ENCODE measurements at regions not wholly inside any gene's neighbourhood (a gene's known extent, or its start where the extent isn't known, plus 50 kb on each side); places are given as distances from the start of the nearest gene placed in this dataset.

GRCh38 chr4:163764569-163764968, 270.1 kb downstream of the TMA16 start:
- no peak for DNase-seq (ENCODE audit: low spot score)

- no peak for DNase-seq (ENCODE audit: low spot score)
Observed at GRCh38 chr4:163768014-163768413, 273.5 kb downstream of the TMA16 start.

- DNase-seq (ENCODE audit: low spot score): no peak
Observed at GRCh38 chr4:163772238-163772637, 277.7 kb downstream of the TMA16 start.

GRCh38 chr4:163773940-163774339, 279.4 kb downstream of the TMA16 start:
- no peak for DNase-seq (ENCODE audit: low spot score)

GRCh38 chr4:163776957-163777356, 282.5 kb downstream of the TMA16 start:
- DNase-seq (ENCODE audit: low spot score): no peak

- no peak for DNase-seq (ENCODE audit: low spot score)
Observed at GRCh38 chr4:163781726-163782125, 287.2 kb downstream of the TMA16 start.

GRCh38 chr4:163790231-163790630, 295.7 kb downstream of the TMA16 start:
- DNase-seq (ENCODE audit: low spot score): no peak

- no peak for DNase-seq (ENCODE audit: low spot score)
Observed at GRCh38 chr4:163795885-163796284, 301.4 kb downstream of the TMA16 start.

GRCh38 chr4:163804001-163804400, 309.5 kb downstream of the TMA16 start:
- no peak for DNase-seq (ENCODE audit: low spot score)

GRCh38 chr4:163806653-163807052, 312.2 kb downstream of the TMA16 start:
- no peak for DNase-seq (ENCODE audit: low spot score)

- no peak for DNase-seq (ENCODE audit: low spot score)
Observed at GRCh38 chr4:163808011-163808410, 313.5 kb downstream of the TMA16 start.

- DNase-seq (ENCODE audit: low spot score): no peak
Observed at GRCh38 chr4:163810755-163811154, 316.3 kb downstream of the TMA16 start.

GRCh38 chr4:163815776-163816175, 321.3 kb downstream of the TMA16 start:
- DNase-seq (ENCODE audit: low spot score): no peak

GRCh38 chr4:163816494-163816893, 322.0 kb downstream of the TMA16 start:
- DNase-seq (ENCODE audit: low spot score): no peak

- DNase-seq (ENCODE audit: low spot score): no peak
Observed at GRCh38 chr4:163818673-163819072, 324.2 kb downstream of the TMA16 start.

- no peak for DNase-seq (ENCODE audit: low spot score)
Observed at GRCh38 chr4:163833669-163834068, 339.2 kb downstream of the TMA16 start.

- no peak for DNase-seq (ENCODE audit: low spot score)
Observed at GRCh38 chr4:163846008-163846407, 351.5 kb downstream of the TMA16 start.

GRCh38 chr4:163852246-163852645, 357.8 kb downstream of the TMA16 start:
- DNase-seq (ENCODE audit: low spot score): no peak

GRCh38 chr4:163857903-163858302, 363.4 kb downstream of the TMA16 start:
- no peak for DNase-seq (ENCODE audit: low spot score)

GRCh38 chr4:163858515-163858914, 364.0 kb downstream of the TMA16 start:
- DNase-seq (ENCODE audit: low spot score): no peak

- no peak for DNase-seq (ENCODE audit: low spot score)
Observed at GRCh38 chr4:163863082-163863481, 368.6 kb downstream of the TMA16 start.

GRCh38 chr4:163865010-163865409, 370.5 kb downstream of the TMA16 start:
- DNase-seq (ENCODE audit: low spot score): no peak

- DNase-seq (ENCODE audit: low spot score): no peak
Observed at GRCh38 chr4:163866728-163867315, 372.3 kb downstream of the TMA16 start.

- DNase-seq (ENCODE audit: low spot score): no peak
Observed at GRCh38 chr4:163868445-163868844, 374.0 kb downstream of the TMA16 start.

- DNase-seq (ENCODE audit: low spot score): no peak
Observed at GRCh38 chr4:163871078-163871477, 376.6 kb downstream of the TMA16 start.

Data from GM03348 (cell line).